H1 (cell line): ENCODE measurements at regions not wholly inside any gene's neighbourhood (a gene's known extent, or its start where the extent isn't known, plus 50 kb on each side); places are given as distances from the start of the nearest gene placed in this dataset.

ENCODE experiments used
- CTCF ChIA-PET: fragments of 300-600 bp; sonication (Branson Sonifier 250); formaldehyde crosslinking; loops from one replicate; lab custom pipeline; 2021; ENCODE audit not compliant: partially characterized antibody; lab: Charles Lee
- POLR2A ChIA-PET: fragments of 300-600 bp; sonication (Branson Sonifier 250); formaldehyde crosslinking; loops from one replicate; lab custom pipeline; 2021; ENCODE audit warnings: inconsistent platforms; ENCODE audit not compliant: partially characterized antibody; lab: Charles Lee
- DNase-seq, 2 experiments: peaks; one replicate each; pipeline versions ENCODE4 v3.0.0 to v3.0.0-alpha.2; 2010 to 2022; ENCODE audit warnings: low spot score in 2 of 2, low read depth in 1 of 2, mixed read lengths in 1 of 2
- FAIRE-seq: peaks from 2 replicates; lab custom pipeline; 2011; peaks lifted over from hg19 to GRCh38; lab: Jason Lieb, UNC
- H2AFZ ChIP-seq: 2 replicates; pipeline ENCODE4 v1.8.1; 2012; ENCODE audit warnings: low read length, inconsistent platforms
- H2AK5ac ChIP-seq: 2 replicates; pipeline ENCODE4 v1.6.1; 2013; ENCODE audit warnings: low read depth, low read length
- H2BK120ac ChIP-seq: replicated peaks from 2 replicates; pipeline ENCODE3; 2013; ENCODE audit warnings: low read depth, low read length, inconsistent platforms
- H2BK12ac ChIP-seq: 2 replicates; pipeline ENCODE4 v1.6.1; 2013; ENCODE audit warnings: low read depth, low read length
- H2BK15ac ChIP-seq: 2 replicates; pipeline ENCODE4 v1.6.1; 2013; ENCODE audit warnings: low read length
- H2BK20ac ChIP-seq: 2 replicates; pipeline ENCODE4 v1.6.1; 2013; ENCODE audit warnings: low read length
- H2BK5ac ChIP-seq: 2 replicates; pipeline ENCODE4 v1.6.1; 2013; ENCODE audit warnings: low read depth, low read length
- H3K14ac ChIP-seq: 2 replicates; pipeline ENCODE4 v1.6.1; 2013; ENCODE audit warnings: inconsistent platforms; ENCODE audit not compliant: insufficient read length
- H3K18ac ChIP-seq: 2 replicates; pipeline ENCODE4 v1.6.1; 2013; ENCODE audit warnings: low read length; ENCODE audit errors: extremely low read depth
- H3K23ac ChIP-seq: 2 replicates; pipeline ENCODE4 v1.6.1; 2013; ENCODE audit warnings: inconsistent platforms; ENCODE audit not compliant: insufficient read length
- H3K23me2 ChIP-seq: 2 replicates; pipeline ENCODE4 v1.6.1; 2013; ENCODE audit warnings: low read depth, low read length
- H3K27ac ChIP-seq: 2 replicates; pipeline ENCODE4 v1.6.1; 2011; ENCODE audit warnings: low read depth, low read length, inconsistent platforms
- H3K27me3 ChIP-seq, 4 experiments: replicated peaks in 1 of 4; 1 replicate in 1 of 4; 2 replicates in 3 of 4; pipeline versions ENCODE4 v1.6.1 to v1.8.1; 2011 to 2013; ENCODE audit warnings: low read length in 3 of 4, mild to moderate bottlenecking in 3 of 4, inconsistent platforms in 2 of 4, mixed read lengths in 2 of 4, moderate library complexity in 1 of 4; ENCODE audit not compliant: control insufficient read depth in 3 of 4, insufficient read depth in 3 of 4; ENCODE audit errors: extremely low read depth in 1 of 4
- H3K36me3 ChIP-seq, 4 experiments: 2 replicates each; pipeline versions ENCODE4 v1.6.1 to v1.8.1; 2011 to 2013; ENCODE audit warnings: mild to moderate bottlenecking in 4 of 4, low read length in 3 of 4, moderate library complexity in 2 of 4, control low read depth in 1 of 4, inconsistent platforms in 1 of 4; ENCODE audit not compliant: insufficient read depth in 4 of 4, control insufficient read depth in 2 of 4
- H3K4ac ChIP-seq: replicated peaks from 2 replicates; pipeline ENCODE3; 2013; ENCODE audit warnings: low read length, low read depth, mixed read lengths, inconsistent platforms; ENCODE audit not compliant: insufficient read length
- H3K4me1 ChIP-seq, 4 experiments: replicated peaks in 1 of 4; 1 replicate in 1 of 4; 2 replicates in 3 of 4; pipeline versions ENCODE4 v1.6.1 to v1.8.1; 2011 to 2013; ENCODE audit warnings: low read length in 3 of 4, inconsistent platforms in 2 of 4, mixed read lengths in 1 of 4; ENCODE audit not compliant: insufficient read depth in 4 of 4, control insufficient read depth in 3 of 4
- H3K4me2 ChIP-seq, 2 experiments: 2 replicates each; pipeline versions ENCODE4 v1.6.1 to v1.8.1; 2011 to 2013; ENCODE audit warnings: low read depth in 2 of 2, low read length in 2 of 2, control low read depth in 1 of 2, inconsistent platforms in 1 of 2, mild to moderate bottlenecking in 1 of 2; ENCODE audit not compliant: insufficient read depth in 1 of 2
- H3K4me3 ChIP-seq, 4 experiments: fragments of 200-600, 300-600 bp in 1 of 4; sonication (generic), shearing (Covaris generic), sonication (Bioruptor Twin) in 1 of 4; 2 replicates each; pipeline versions ENCODE4 v1.5.1 to v1.8.1; 2011 to 2016; ENCODE audit warnings: low read length in 4 of 4, low read depth in 3 of 4, control low read depth in 2 of 4, inconsistent platforms in 2 of 4, mild to moderate bottlenecking in 2 of 4, mixed read lengths in 1 of 4, moderate library complexity in 1 of 4; ENCODE audit not compliant: insufficient read depth in 2 of 4; ENCODE audit errors: extremely low read depth in 1 of 4
- H3K56ac ChIP-seq: replicated peaks from 2 replicates; pipeline ENCODE3; 2013; ENCODE audit warnings: low read depth, mild to moderate bottlenecking, mixed read lengths, low read length, inconsistent platforms; ENCODE audit not compliant: insufficient read length
- H3K79me1 ChIP-seq: 2 replicates; pipeline ENCODE4 v1.6.1; 2013; ENCODE audit warnings: low read depth, low read length, control low read depth
- H3K79me2 ChIP-seq, 2 experiments: 2 replicates each; pipeline versions ENCODE4 v1.6.1 to v1.8.1; 2012 to 2013; ENCODE audit warnings: low read length in 2 of 2, mild to moderate bottlenecking in 2 of 2, inconsistent platforms in 1 of 2; ENCODE audit not compliant: insufficient read depth in 2 of 2, control insufficient read depth in 1 of 2
- H3K9ac ChIP-seq, 4 experiments: replicated peaks in 1 of 4; 1 replicate in 1 of 4; 2 replicates in 3 of 4; pipeline versions ENCODE4 v1.6.1 to v1.8.1; 2011 to 2013; ENCODE audit warnings: low read depth in 3 of 4, low read length in 3 of 4, control low read depth in 2 of 4, mild to moderate bottlenecking in 2 of 4, moderate library complexity in 2 of 4, inconsistent platforms in 1 of 4; ENCODE audit errors: extremely low read depth in 1 of 4
- H3K9me3 ChIP-seq, 2 experiments: 2 replicates each; pipeline versions ENCODE4 v1.6.1 to v1.8.1; 2012 to 2013; ENCODE audit warnings: mild to moderate bottlenecking in 2 of 2, moderate library complexity in 2 of 2, control low read depth in 1 of 2, inconsistent platforms in 1 of 2, low read depth in 1 of 2, low read length in 1 of 2, mixed read lengths in 1 of 2; ENCODE audit not compliant: insufficient read depth in 2 of 2
- H4K20me1 ChIP-seq, 2 experiments: replicated peaks in 1 of 2; 2 replicates each; pipeline versions ENCODE3 to v1.8.1; 2011 to 2013; ENCODE audit warnings: inconsistent platforms in 2 of 2, low read length in 2 of 2, mild to moderate bottlenecking in 1 of 2; ENCODE audit not compliant: insufficient read depth in 2 of 2, control insufficient read depth in 1 of 2
- H4K5ac ChIP-seq: 2 replicates; pipeline ENCODE4 v1.6.1; 2013; ENCODE audit warnings: low read length, low read depth, mixed read lengths, inconsistent platforms; ENCODE audit not compliant: insufficient read length
- H4K8ac ChIP-seq: 2 replicates; pipeline ENCODE4 v1.8.0; 2013; ENCODE audit warnings: mild to moderate bottlenecking, moderate library complexity, low read length, inconsistent platforms; ENCODE audit not compliant: insufficient read depth; ENCODE audit errors: extremely low read depth
- H4K91ac ChIP-seq: replicated peaks from 2 replicates; pipeline ENCODE3; 2013; ENCODE audit warnings: low read length, mixed read lengths, inconsistent platforms; ENCODE audit not compliant: insufficient read length
- ATF3 ChIP-seq: IDR thresholded peaks from 2 replicates; pipeline ENCODE4 v1.6.1; 2011; ENCODE audit warnings: low read depth, mild to moderate bottlenecking, low read length; ENCODE audit not compliant: insufficient read depth
- CEBPB ChIP-seq: IDR thresholded peaks from 2 replicates; pipeline ENCODE4 v1.6.1; 2012; ENCODE audit warnings: low read depth, low read length
- CHD1 ChIP-seq: IDR thresholded peaks from 2 replicates; pipeline ENCODE4 v1.6.1; 2012; ENCODE audit warnings: low read depth, low read length, improper control_type of control experiment
- CHD2 ChIP-seq: IDR thresholded peaks from 2 replicates; pipeline ENCODE4 v1.6.1; 2012; ENCODE audit warnings: low read length, improper control_type of control experiment
- EGR1 ChIP-seq: IDR thresholded peaks from 2 replicates; pipeline ENCODE4 v1.6.1; 2011; ENCODE audit warnings: low read depth, low read length, borderline replicate concordance
- EZH2 ChIP-seq: fragments of 200-600 bp; sonication (generic); IDR thresholded peaks from 2 replicates; pipeline ENCODE4 v1.7.1; 2012; ENCODE audit warnings: low read depth, mild to moderate bottlenecking, moderate library complexity, low read length, inconsistent platforms; ENCODE audit not compliant: severe bottlenecking
- FOSL1 ChIP-seq: IDR thresholded peaks from 2 replicates; pipeline ENCODE4 v1.6.1; 2011; ENCODE audit warnings: mild to moderate bottlenecking, low read depth, low read length, moderate library complexity; ENCODE audit not compliant: insufficient read depth
- HDAC6 ChIP-seq: IDR thresholded peaks from one replicate; pipeline ENCODE4 v1.7.1; 2012; ENCODE audit warnings: low read depth, mild to moderate bottlenecking, inconsistent platforms, low read length, moderate library complexity
- JUN ChIP-seq: IDR thresholded peaks from 2 replicates; pipeline ENCODE4 v1.6.1; 2011; ENCODE audit warnings: low read depth, mild to moderate bottlenecking, improper control_type of control experiment, low read length
- KDM4A ChIP-seq: IDR thresholded peaks from one replicate; pipeline ENCODE4 v1.7.1; 2012; ENCODE audit warnings: low read depth, mild to moderate bottlenecking, moderate library complexity, low read length, inconsistent platforms; ENCODE audit not compliant: severe bottlenecking
- RXRA ChIP-seq: IDR thresholded peaks from 2 replicates; pipeline ENCODE4 v1.6.1; 2011; ENCODE audit warnings: low read depth, mild to moderate bottlenecking, low read length, moderate library complexity; ENCODE audit not compliant: insufficient read depth
- WGBS, 2 experiments: shearing (Covaris generic) in 1 of 2; methylation state at CpG; one replicate each; pipeline versions ENCODE4 v1.1.6 to v1.1.7; 2013 to 2015; ENCODE audit warnings: low lambda C conversion rate in 2 of 2, mixed read lengths in 2 of 2, inconsistent platforms in 1 of 2, low coverage in 1 of 2, missing lambda C conversion rate in 1 of 2; ENCODE audit not compliant: insufficient replicate concordance in 2 of 2, insufficient coverage in 1 of 2, insufficient read length in 1 of 2; ENCODE audit errors: extremely low coverage in 1 of 2, missing lambda C conversion rate in 1 of 2; 5-methylcytosine and 5-hydroxymethylcytosine counted together

- no peaks in the 10 kb centered on the region; a peak in 1 of 7 replicates for H3K27me3 ChIP-seq
- no peak for FAIRE-seq
- no peak overlapping the region for H3K4ac ChIP-seq
- CTCF ChIA-PET: interaction anchor here (1.5 to 3.2 kb wide), 2 partner anchors 10 to 28 kb away, joined by 3 to 14 read pairs; no protein-coding TSS in a partner anchor
- peaks cover 5% of the 10 kb centered on the region; the same call in 1 of the 2 replicates for H3K23me2 ChIP-seq
- H3K9me3 ChIP-seq: no peaks in the 10 kb centered on the region
- 93% methylated on average over 10 of the region's 10 CpGs; no CpG with 5 or more reads in 1 of the 2 experiments for WGBS, 2 experiments
- H3K4me3 ChIP-seq: no peak overlapping the region
- POLR2A ChIA-PET: no interaction called here
- H4K20me1 ChIP-seq: no peaks in the 10 kb centered on the region
- H2BK12ac ChIP-seq: no peak overlapping the region
- no peak overlapping the region for H3K14ac ChIP-seq
- DNase-seq: no peak
- no peak overlapping the region for H3K18ac ChIP-seq
- no peak overlapping the region for H2BK15ac ChIP-seq
- H3K4me2 ChIP-seq: no peak overlapping the region
- no peak overlapping the region for H2AK5ac ChIP-seq
- H2BK5ac ChIP-seq: no peak overlapping the region
- no peak overlapping the region for H3K9ac ChIP-seq
- no peaks in the 10 kb centered on the region for H3K79me2 ChIP-seq
- no peak overlapping the region for H3K23ac ChIP-seq
- no peaks in the 10 kb centered on the region for H3K79me1 ChIP-seq
- H3K56ac ChIP-seq: no peak overlapping the region
- H4K8ac ChIP-seq: no peak overlapping the region
- H2AFZ ChIP-seq: no peak overlapping the region
- no peak overlapping the region for H4K5ac ChIP-seq
- no peaks in the 10 kb centered on the region for H3K36me3 ChIP-seq
- H3K27ac ChIP-seq: no peak overlapping the region
- no peaks in the 10 kb centered on the region for H3K4me1 ChIP-seq
- H2BK120ac ChIP-seq: no peak overlapping the region
- TF ChIP-seq EZH2: no peak
- TF ChIP-seq CEBPB: no peak
- no peak for TF ChIP-seq FOSL1
- no peak for TF ChIP-seq ATF3
- no peak for TF ChIP-seq EGR1
- no peak for TF ChIP-seq CHD2
- no peak for TF ChIP-seq CHD1
- no peak for TF ChIP-seq RXRA
- no peak for TF ChIP-seq HDAC6
- TF ChIP-seq KDM4A: no peak
- TF ChIP-seq JUN: no peak
- no peak overlapping the region for H4K91ac ChIP-seq
- no peak overlapping the region for H2BK20ac ChIP-seq
Observed at GRCh38 chr10:3251172-3251571, 78.6 kb upstream of the PITRM1 start.
